Natural killer cell (primary cell): ENCODE measurements at regions not wholly inside any gene's neighbourhood (a gene's known extent, or its start where the extent isn't known, plus 50 kb on each side); places are given as distances from the start of the nearest gene placed in this dataset.

Experiments used
- ATAC-seq, 3 donors: fragments of 150-1000 bp in 2 of 3; fragments of 200-7000 bp in 1 of 3; cut with Tn5 transposase; 1 replicate in 1 of 3; 2 replicates in 2 of 3; pipeline ENCODE4 v1.10.0; 2021; ENCODE audit warnings: mild to moderate bottlenecking in 2 of 3, moderate library complexity in 2 of 3
- DNase-seq, 2 donors: peaks; one replicate each; pipeline versions ENCODE4 v3.0.0 to v3.0.0-alpha.2; 2013 to 2021; ENCODE audit warnings: mixed read lengths in 1 of 2
- H3K27ac ChIP-seq: one replicate; pipeline ENCODE4 v1.5.1; 2013; ENCODE audit warnings: mild to moderate bottlenecking, low read length
- H3K27me3 ChIP-seq: one replicate; pipeline ENCODE4 v1.6.1; 2013; ENCODE audit warnings: low read length; ENCODE audit not compliant: control insufficient read depth, insufficient read depth
- H3K36me3 ChIP-seq: one replicate; pipeline ENCODE4 v1.6.1; 2013; ENCODE audit warnings: low read length; ENCODE audit not compliant: control insufficient read depth, insufficient read depth
- H3K4me1 ChIP-seq: one replicate; pipeline ENCODE4 v1.6.1; 2013; ENCODE audit warnings: low read length; ENCODE audit not compliant: control insufficient read depth, insufficient read depth
- H3K4me3 ChIP-seq: one replicate; pipeline ENCODE4 v1.5.1; 2013; ENCODE audit warnings: low read length
- H3K9me3 ChIP-seq: one replicate; pipeline ENCODE4 v1.6.1; 2013; ENCODE audit warnings: low read length; ENCODE audit not compliant: control insufficient read depth, insufficient read depth
- H3K27ac Mint-ChIP-seq, 2 donors: one replicate each; pipeline ENCODE4 v1.8.0; 2022; ENCODE audit warnings: mild to moderate bottlenecking in 2 of 2, mixed read lengths in 2 of 2, moderate library complexity in 1 of 2
- H3K27me3 Mint-ChIP-seq, 2 donors: one replicate each; pipeline ENCODE4 v1.8.0; 2022; ENCODE audit warnings: low read depth in 2 of 2, mixed read lengths in 2 of 2
- H3K36me3 Mint-ChIP-seq: one replicate; pipeline ENCODE4 v1.8.0; 2022; ENCODE audit warnings: mixed read lengths
- H3K4me1 Mint-ChIP-seq, 2 donors: one replicate each; pipeline ENCODE4 v1.8.0; 2022; ENCODE audit warnings: mixed read lengths in 2 of 2
- H3K4me3 Mint-ChIP-seq: one replicate; pipeline ENCODE4 v1.8.0; 2022; ENCODE audit warnings: mild to moderate bottlenecking, moderate library complexity, mixed read lengths
- H3K9me3 Mint-ChIP-seq, 2 donors: one replicate each; pipeline ENCODE4 v1.8.0; 2022; ENCODE audit warnings: mixed read lengths in 2 of 2
- CTCF ChIP-seq: fragments of 200-600 bp; IDR thresholded peaks from one replicate; pipeline ENCODE4 v1.8.0; 2022; ENCODE audit warnings: antibody characterized with exemption
- WGBS: methylation state at CpG from one replicate; pipeline ENCODE4 v1.1.7; 2013; ENCODE audit warnings: missing lambda C conversion rate; ENCODE audit not compliant: insufficient coverage; 5-methylcytosine and 5-hydroxymethylcytosine counted together
- intact Hi-C: fragments of 100-400 bp; cut with micrococcal nuclease; formaldehyde crosslinking; loops from one replicate; pipeline ENCODE4 v1.14.2; 2022

- WGBS = 92% methylated on average over 2 of the region's 2 CpGs
- ATAC-seq (no peak), DNase-seq (no peak)
- H3K27me3 ChIP-seq = no peaks in the 10 kb centered on the region
- Mint-ChIP-seq H3K27ac (no peak overlapping the region), H3K4me1 (no peaks in the 10 kb centered on the region), H3K4me3 (no peak overlapping the region), H3K36me3 (no peaks in the 10 kb centered on the region), H3K27me3 (peaks cover 0 to 5% of the 10 kb centered on the region in 2 donors), H3K9me3 (peaks cover 0 to 2% of the 10 kb centered on the region in 2 donors)
- no peak overlapping the region for H3K27ac ChIP-seq
- no peak overlapping the region for H3K4me3 ChIP-seq
- no peak for TF ChIP-seq CTCF
- no peaks in the 10 kb centered on the region for H3K9me3 ChIP-seq
- intact Hi-C loops = no loop called here
- H3K4me1 ChIP-seq = no peaks in the 10 kb centered on the region
- H3K36me3 ChIP-seq = no peaks in the 10 kb centered on the region
Observed at GRCh38 chr11:30698425-30698824, 112.3 kb upstream of the MPPED2 start.

- peaks cover 0 to 2% of the 10 kb centered on the region in 2 donors for H3K9me3 Mint-ChIP-seq
- no peak overlapping the region for H3K4me3 Mint-ChIP-seq
- TF ChIP-seq CTCF = no peak
- Histone ChIP-seq H3K4me3 (no peak overlapping the region), H3K9me3 (no peaks in the 10 kb centered on the region), H3K27ac (no peak overlapping the region), H3K27me3 (no peaks in the 10 kb centered on the region), H3K36me3 (no peaks in the 10 kb centered on the region), H3K4me1 (no peaks in the 10 kb centered on the region)
- intact Hi-C loops = no loop called here
- DNase-seq (no peak), ATAC-seq (no peak)
- no peaks in the 10 kb centered on the region for H3K4me1 Mint-ChIP-seq
- peaks cover 0 to 5% of the 10 kb centered on the region in 2 donors for H3K27me3 Mint-ChIP-seq
- H3K36me3 Mint-ChIP-seq = no peaks in the 10 kb centered on the region
- WGBS = 75% methylated on average over 4 of the region's 4 CpGs
- H3K27ac Mint-ChIP-seq = no peak overlapping the region
Observed at GRCh38 chr11:30697032-30697431, 110.9 kb upstream of the MPPED2 start.

GRCh38 chr11:30684772-30685171, 98.6 kb upstream of the MPPED2 start:
- no peak overlapping the region for H3K4me3 ChIP-seq
- ATAC-seq = no peak
- Mint-ChIP-seq H3K27ac (no peak overlapping the region), H3K36me3 (peaks cover 1% of the 10 kb centered on the region), H3K27me3 (no peaks in the 10 kb centered on the region), H3K4me1 (no peaks in the 10 kb centered on the region), H3K9me3 (peaks cover 2 to 6% of the 10 kb centered on the region in 2 donors), H3K4me3 (no peak overlapping the region)
- H3K27me3 ChIP-seq = no peaks in the 10 kb centered on the region
- H3K9me3 ChIP-seq = no peaks in the 10 kb centered on the region
- no peak overlapping the region for H3K27ac ChIP-seq
- no peak for DNase-seq
- no peaks in the 10 kb centered on the region for H3K36me3 ChIP-seq
- TF ChIP-seq CTCF = no peak
- intact Hi-C loops = no loop called here
- WGBS = 38% methylated on average over 2 of the region's 2 CpGs
- H3K4me1 ChIP-seq = no peaks in the 10 kb centered on the region

GRCh38 chr11:30683176-30683575, 97.0 kb upstream of the MPPED2 start:
- H3K9me3 Mint-ChIP-seq = peaks cover 0 to 4% of the 10 kb centered on the region in 2 donors
- H3K9me3 ChIP-seq = no peaks in the 10 kb centered on the region
- H3K4me1 ChIP-seq = no peaks in the 10 kb centered on the region
- H3K27me3 Mint-ChIP-seq = no peaks in the 10 kb centered on the region
- DNase-seq = no peak
- intact Hi-C loops = no loop called here
- H3K4me3 ChIP-seq = no peak overlapping the region
- H3K27ac ChIP-seq = no peak overlapping the region
- TF ChIP-seq CTCF = no peak
- no peaks in the 10 kb centered on the region for H3K27me3 ChIP-seq
- H3K4me3 Mint-ChIP-seq = no peak overlapping the region
- no peak for ATAC-seq
- no peaks in the 10 kb centered on the region for H3K36me3 Mint-ChIP-seq
- no peak overlapping the region for H3K27ac Mint-ChIP-seq
- no peaks in the 10 kb centered on the region for H3K4me1 Mint-ChIP-seq
- H3K36me3 ChIP-seq = no peaks in the 10 kb centered on the region
- 90% methylated on average over 1 of the region's 1 CpG for WGBS
